Stomach (tissue), 4 donors: ENCODE measurements at regions not wholly inside any gene's neighbourhood (a gene's known extent, or its start where the extent isn't known, plus 50 kb on each side); places are given as distances from the start of the nearest gene placed in this dataset.

ENCODE experiments used
- CTCF ChIP-seq, 7 experiments: fragments of 450-650 bp in 4 of 7; fragments of 200-600 bp in 3 of 7; sonication (generic) in 3 of 7; IDR thresholded peaks; one replicate each; pipeline ENCODE4 v1.5.1; 2016 to 2019; ENCODE audit warnings: antibody characterized with exemption in 7 of 7, control low read depth in 2 of 7, mild to moderate bottlenecking in 1 of 7
- EP300 ChIP-seq: sonication (generic); formaldehyde crosslinking; IDR thresholded peaks from one replicate; pipeline ENCODE4 v1.6.1; 2017; ENCODE audit warnings: antibody characterized with exemption
- POLR2A ChIP-seq, 4 donors: fragments of 450-650 bp; IDR thresholded peaks; one replicate each; pipeline ENCODE4 v1.6.1; 2016; ENCODE audit warnings: antibody characterized with exemption in 4 of 4, control low read depth in 2 of 4, mild to moderate bottlenecking in 1 of 4, moderate library complexity in 1 of 4

GRCh38 chr7:118304100-118304499 lies 79.6 kb downstream of the ANKRD7 start:
- no peak for TF ChIP-seq CTCF (IDR thresholded peaks at IDR 0.05)
- no peak for TF ChIP-seq POLR2A (IDR thresholded peaks at IDR 0.05)
- no peak for TF ChIP-seq EP300
